ENCODE measurements at regions not wholly inside any gene's neighbourhood (a gene's known extent, or its start where the extent isn't known, plus 50 kb on each side); places are given as distances from the start of the nearest gene placed in this dataset.

DNA sequence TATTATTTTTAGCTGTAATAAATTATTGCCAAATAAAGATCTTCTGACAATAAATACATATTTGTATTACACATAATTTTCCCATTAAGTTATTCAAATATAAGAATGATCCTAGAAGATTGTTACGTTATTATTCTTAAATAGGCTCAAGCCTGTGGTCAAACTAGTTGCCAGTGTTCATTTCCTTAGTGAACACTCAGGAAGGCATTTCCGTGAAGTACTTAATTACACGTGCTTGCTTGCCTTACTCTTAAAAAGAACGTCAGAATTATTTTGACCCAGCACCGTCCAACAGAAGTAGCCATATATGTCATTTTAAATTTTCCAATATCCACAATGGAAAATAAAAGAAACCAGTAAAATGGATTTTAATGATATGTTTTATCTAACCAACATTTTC, 249.8 kb downstream of the TXNL1 start:
- Histone ChIP-seq H3K36me3 (ENCODE audit: control insufficient read depth in 2 of 2, insufficient read depth in 1 of 2, low read length in 2 of 2) (no peaks in the 10 kb centered on the region), H3K4me1 (ENCODE audit: control insufficient read depth, insufficient read depth, low read length) (no peaks in the 10 kb centered on the region), H3K4me3 (ENCODE audit: low read depth, low read length) (no peak overlapping the region), H3K27ac (ENCODE audit: extremely low read depth, low read depth, low read length) (no peak overlapping the region), H3K9me3 (ENCODE audit: control insufficient read depth, insufficient read depth, low read depth, low read length) (no peaks in the 10 kb centered on the region)
- ChIA-PET POLR2A (no interaction called here), CTCF (no interaction called here)
- TF ChIP-seq, protein P1, sequence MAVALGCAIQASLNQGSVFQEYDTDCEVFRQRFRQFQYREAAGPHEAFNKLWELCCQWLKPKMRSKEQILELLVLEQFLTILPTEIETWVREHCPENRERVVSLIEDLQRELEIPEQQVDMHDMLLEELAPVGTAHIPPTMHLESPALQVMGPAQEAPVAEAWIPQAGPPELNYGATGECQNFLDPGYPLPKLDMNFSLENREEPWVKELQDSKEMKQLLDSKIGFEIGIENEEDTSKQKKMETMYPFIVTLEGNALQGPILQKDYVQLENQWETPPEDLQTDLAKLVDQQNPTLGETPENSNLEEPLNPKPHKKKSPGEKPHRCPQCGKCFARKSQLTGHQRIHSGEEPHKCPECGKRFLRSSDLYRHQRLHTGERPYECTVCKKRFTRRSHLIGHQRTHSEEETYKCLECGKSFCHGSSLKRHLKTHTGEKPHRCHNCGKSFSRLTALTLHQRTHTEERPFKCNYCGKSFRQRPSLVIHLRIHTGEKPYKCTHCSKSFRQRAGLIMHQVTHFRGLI (tag by site-specific recombination; IDR thresholded peaks at IDR 0.05) = no peak
- TF ChIP-seq ZNF626 (tag by site-specific recombination; IDR thresholded peaks at IDR 0.05) (no peak), ZNF366 (tag by site-specific recombination; conservative IDR thresholded peaks at IDR 0.05) (no peak), ZBTB7A (tag by site-specific recombination; IDR thresholded peaks at IDR 0.05; ENCODE audit: low read depth) (no peak)
- TF ChIP-seq, protein P2, sequence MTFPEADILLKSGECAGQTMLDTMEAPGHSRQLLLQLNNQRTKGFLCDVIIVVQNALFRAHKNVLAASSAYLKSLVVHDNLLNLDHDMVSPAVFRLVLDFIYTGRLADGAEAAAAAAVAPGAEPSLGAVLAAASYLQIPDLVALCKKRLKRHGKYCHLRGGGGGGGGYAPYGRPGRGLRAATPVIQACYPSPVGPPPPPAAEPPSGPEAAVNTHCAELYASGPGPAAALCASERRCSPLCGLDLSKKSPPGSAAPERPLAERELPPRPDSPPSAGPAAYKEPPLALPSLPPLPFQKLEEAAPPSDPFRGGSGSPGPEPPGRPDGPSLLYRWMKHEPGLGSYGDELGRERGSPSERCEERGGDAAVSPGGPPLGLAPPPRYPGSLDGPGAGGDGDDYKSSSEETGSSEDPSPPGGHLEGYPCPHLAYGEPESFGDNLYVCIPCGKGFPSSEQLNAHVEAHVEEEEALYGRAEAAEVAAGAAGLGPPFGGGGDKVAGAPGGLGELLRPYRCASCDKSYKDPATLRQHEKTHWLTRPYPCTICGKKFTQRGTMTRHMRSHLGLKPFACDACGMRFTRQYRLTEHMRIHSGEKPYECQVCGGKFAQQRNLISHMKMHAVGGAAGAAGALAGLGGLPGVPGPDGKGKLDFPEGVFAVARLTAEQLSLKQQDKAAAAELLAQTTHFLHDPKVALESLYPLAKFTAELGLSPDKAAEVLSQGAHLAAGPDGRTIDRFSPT (tag by site-specific recombination; IDR thresholded peaks at IDR 0.05) = no peak
- TF ChIP-seq, protein P3, sequence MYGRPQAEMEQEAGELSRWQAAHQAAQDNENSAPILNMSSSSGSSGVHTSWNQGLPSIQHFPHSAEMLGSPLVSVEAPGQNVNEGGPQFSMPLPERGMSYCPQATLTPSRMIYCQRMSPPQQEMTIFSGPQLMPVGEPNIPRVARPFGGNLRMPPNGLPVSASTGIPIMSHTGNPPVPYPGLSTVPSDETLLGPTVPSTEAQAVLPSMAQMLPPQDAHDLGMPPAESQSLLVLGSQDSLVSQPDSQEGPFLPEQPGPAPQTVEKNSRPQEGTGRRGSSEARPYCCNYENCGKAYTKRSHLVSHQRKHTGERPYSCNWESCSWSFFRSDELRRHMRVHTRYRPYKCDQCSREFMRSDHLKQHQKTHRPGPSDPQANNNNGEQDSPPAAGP (tag by site-specific recombination; IDR thresholded peaks at IDR 0.05) = no peak

DNA sequence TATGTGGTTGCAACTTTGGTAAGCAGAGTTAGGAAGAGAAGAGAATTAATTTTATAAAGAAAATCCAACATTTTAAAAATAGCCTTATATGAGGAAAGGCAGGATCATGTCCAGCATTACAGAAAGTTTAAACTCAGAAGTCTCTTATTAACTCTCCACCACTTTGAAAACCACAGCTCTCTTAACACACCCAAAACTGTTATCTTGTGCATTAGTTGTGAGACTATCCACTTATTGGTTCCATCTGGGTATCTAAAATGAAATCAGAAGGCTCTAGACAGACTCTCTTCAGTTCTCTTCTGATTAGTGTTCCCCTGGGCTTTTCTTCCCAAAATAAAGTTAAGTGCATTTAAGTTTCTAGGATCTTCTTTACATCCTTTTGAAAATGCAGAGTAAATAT, 251.5 kb downstream of the TXNL1 start:
- H3K36me3 ChIP-seq (ENCODE audit: control insufficient read depth in 2 of 2, insufficient read depth in 1 of 2, low read length in 2 of 2) = no peaks in the 10 kb centered on the region
- POLR2A ChIA-PET = no interaction called here
- CTCF ChIA-PET = no interaction called here
- no peak overlapping the region for H3K4me3 ChIP-seq (ENCODE audit: low read depth, low read length)
- H3K9me3 ChIP-seq (ENCODE audit: control insufficient read depth, insufficient read depth, low read depth, low read length) = no peaks in the 10 kb centered on the region
- no peak overlapping the region for H3K27ac ChIP-seq (ENCODE audit: extremely low read depth, low read depth, low read length)
- TF ChIP-seq ZNF776 (tag by site-specific recombination; IDR thresholded peaks at IDR 0.05; ENCODE audit: borderline replicate concordance) (no peak), REPIN1 (tag by site-specific recombination; IDR thresholded peaks at IDR 0.05; ENCODE audit: low read depth) (no peak), ZNF302 (tag by site-specific recombination; IDR thresholded peaks at IDR 0.05; ENCODE audit: low read depth) (no peak), SP2 (tag by site-specific recombination; IDR thresholded peaks at IDR 0.05) (no peak), ZFHX2 (tag by site-specific recombination; conservative IDR thresholded peaks at IDR 0.05) (no peak), SP7 (tag by site-specific recombination; IDR thresholded peaks at IDR 0.05) (no peak), ZNF658 (tag by site-specific recombination; IDR thresholded peaks at IDR 0.05) (no peak)
- TF ChIP-seq, protein P4, sequence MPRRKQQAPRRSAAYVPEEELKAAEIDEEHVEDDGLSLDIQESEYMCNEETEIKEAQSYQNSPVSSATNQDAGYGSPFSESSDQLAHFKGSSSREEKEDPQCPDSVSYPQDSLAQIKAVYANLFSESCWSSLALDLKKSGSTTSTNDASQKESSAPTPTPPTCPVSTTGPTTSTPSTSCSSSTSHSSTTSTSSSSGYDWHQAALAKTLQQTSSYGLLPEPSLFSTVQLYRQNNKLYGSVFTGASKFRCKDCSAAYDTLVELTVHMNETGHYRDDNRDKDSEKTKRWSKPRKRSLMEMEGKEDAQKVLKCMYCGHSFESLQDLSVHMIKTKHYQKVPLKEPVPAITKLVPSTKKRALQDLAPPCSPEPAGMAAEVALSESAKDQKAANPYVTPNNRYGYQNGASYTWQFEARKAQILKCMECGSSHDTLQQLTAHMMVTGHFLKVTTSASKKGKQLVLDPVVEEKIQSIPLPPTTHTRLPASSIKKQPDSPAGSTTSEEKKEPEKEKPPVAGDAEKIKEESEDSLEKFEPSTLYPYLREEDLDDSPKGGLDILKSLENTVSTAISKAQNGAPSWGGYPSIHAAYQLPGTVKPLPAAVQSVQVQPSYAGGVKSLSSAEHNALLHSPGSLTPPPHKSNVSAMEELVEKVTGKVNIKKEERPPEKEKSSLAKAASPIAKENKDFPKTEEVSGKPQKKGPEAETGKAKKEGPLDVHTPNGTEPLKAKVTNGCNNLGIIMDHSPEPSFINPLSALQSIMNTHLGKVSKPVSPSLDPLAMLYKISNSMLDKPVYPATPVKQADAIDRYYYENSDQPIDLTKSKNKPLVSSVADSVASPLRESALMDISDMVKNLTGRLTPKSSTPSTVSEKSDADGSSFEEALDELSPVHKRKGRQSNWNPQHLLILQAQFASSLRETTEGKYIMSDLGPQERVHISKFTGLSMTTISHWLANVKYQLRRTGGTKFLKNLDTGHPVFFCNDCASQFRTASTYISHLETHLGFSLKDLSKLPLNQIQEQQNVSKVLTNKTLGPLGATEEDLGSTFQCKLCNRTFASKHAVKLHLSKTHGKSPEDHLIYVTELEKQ (tag by site-specific recombination; IDR thresholded peaks at IDR 0.05; ENCODE audit: borderline replicate concordance) = no peak
- TF ChIP-seq, protein P5, sequence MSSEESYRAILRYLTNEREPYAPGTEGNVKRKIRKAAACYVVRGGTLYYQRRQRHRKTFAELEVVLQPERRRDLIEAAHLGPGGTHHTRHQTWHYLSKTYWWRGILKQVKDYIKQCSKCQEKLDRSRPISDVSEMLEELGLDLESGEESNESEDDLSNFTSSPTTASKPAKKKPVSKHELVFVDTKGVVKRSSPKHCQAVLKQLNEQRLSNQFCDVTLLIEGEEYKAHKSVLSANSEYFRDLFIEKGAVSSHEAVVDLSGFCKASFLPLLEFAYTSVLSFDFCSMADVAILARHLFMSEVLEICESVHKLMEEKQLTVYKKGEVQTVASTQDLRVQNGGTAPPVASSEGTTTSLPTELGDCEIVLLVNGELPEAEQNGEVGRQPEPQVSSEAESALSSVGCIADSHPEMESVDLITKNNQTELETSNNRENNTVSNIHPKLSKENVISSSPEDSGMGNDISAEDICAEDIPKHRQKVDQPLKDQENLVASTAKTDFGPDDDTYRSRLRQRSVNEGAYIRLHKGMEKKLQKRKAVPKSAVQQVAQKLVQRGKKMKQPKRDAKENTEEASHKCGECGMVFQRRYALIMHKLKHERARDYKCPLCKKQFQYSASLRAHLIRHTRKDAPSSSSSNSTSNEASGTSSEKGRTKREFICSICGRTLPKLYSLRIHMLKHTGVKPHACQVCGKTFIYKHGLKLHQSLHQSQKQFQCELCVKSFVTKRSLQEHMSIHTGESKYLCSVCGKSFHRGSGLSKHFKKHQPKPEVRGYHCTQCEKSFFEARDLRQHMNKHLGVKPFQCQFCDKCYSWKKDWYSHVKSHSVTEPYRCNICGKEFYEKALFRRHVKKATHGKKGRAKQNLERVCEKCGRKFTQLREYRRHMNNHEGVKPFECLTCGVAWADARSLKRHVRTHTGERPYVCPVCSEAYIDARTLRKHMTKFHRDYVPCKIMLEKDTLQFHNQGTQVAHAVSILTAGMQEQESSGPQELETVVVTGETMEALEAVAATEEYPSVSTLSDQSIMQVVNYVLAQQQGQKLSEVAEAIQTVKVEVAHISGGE (tag by site-specific recombination; conservative IDR thresholded peaks at IDR 0.05; ENCODE audit: low read depth) = no peak
- H3K4me1 ChIP-seq (ENCODE audit: control insufficient read depth, insufficient read depth, low read length) = no peaks in the 10 kb centered on the region
